ENCODE measurements at regions not wholly inside any gene's neighbourhood (a gene's known extent, or its start where the extent isn't known, plus 50 kb on each side); places are given as distances from the start of the nearest gene placed in this dataset.

DNA sequence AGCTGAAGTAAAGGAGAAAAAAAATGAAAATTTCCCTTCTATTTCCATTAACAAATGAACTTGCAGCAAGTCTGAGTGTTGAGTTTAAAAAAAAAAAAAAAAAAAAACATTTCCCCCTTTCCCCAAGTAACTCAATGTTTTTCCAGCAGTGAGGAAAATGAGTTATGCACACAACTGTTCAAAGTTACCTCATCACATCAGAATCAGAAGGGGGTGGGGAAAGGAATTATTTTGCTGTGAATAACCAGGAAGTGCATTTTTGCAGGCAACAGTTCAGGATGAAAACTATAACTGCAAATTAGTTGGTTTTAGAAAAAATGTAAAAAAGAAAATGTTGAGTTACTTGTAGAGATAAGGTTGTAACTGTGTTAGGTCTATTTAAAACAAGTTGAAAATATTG lies 568.9 kb upstream of the CITED2 start:
- H3K27me3 ChIP-seq (ENCODE audit: control insufficient read depth in 2 of 2, insufficient read depth in 2 of 2, low read length in 2 of 2) = no peaks in the 10 kb centered on the region
- no TSS peak for BruUV-seq (replicated peaks)
- TF ChIP-seq RREB1 (CRISPR knock-in tag; IDR thresholded peaks at IDR 0.05) = no peak
- TF ChIP-seq POLR2H (tag; IDR thresholded peaks at IDR 0.05; ENCODE audit: low read depth) = peak; percentile 42; the same call in 1 of the 2 replicates
- TF ChIP-seq L3MBTL2 (IDR thresholded peaks at IDR 0.05) = no peak
- peak; percentile 32; the same call in 1 of the 2 replicates for TF ChIP-seq SPI1 (IDR thresholded peaks at IDR 0.05; ENCODE audit: borderline replicate concordance, low read depth, low read length)
- TF ChIP-seq ZNF134 (CRISPR knock-in tag; conservative IDR thresholded peaks at IDR 0.05) = no peak
- no peak for TF ChIP-seq ZNF280B (CRISPR knock-in tag; IDR thresholded peaks at IDR 0.05)
- TF ChIP-seq CXXC5 (CRISPR knock-in tag; IDR thresholded peaks at IDR 0.05) = no peak
- ATAC-seq (no peak), DNase-seq (ENCODE audit: extremely low read depth in 1 of 4, low spot score in 3 of 4) (no peak), FAIRE-seq (no peak)
- no peaks in the 10 kb centered on the region for H4K20me1 ChIP-seq (replicated peaks; ENCODE audit: control insufficient read depth, insufficient read depth, low read length)
- in situ Hi-C loops (cut with MboI) (no loop called here), intact Hi-C loops (cut with micrococcal nuclease) (no loop called here)
- H2AFZ ChIP-seq (ENCODE audit: low read depth, low read length) = peak overlapping the region; percentile 41
- H3K36me3 ChIP-seq (ENCODE audit: control insufficient read depth, insufficient read depth, low read length) = no peaks in the 10 kb centered on the region
- no peak overlapping the region for H3K4me3 ChIP-seq
- no peak overlapping the region for H3K4me2 ChIP-seq (ENCODE audit: insufficient read depth, low read length)
- H3K27ac ChIP-seq (ENCODE audit: extremely low read depth, low read depth, low read length) = no peak overlapping the region
- ChIA-PET POLR2A (interaction anchor here (0.6 kb wide), 1 partner anchor 16 kb away, joined by 5 read pairs; no protein-coding TSS in a partner anchor), CTCF (ENCODE audit: low intra/inter-chr PET ratio) (no interaction called here)
- H3K4me1 ChIP-seq (replicated peaks in 1 of 2; ENCODE audit: control insufficient read depth in 2 of 2, insufficient read depth in 2 of 2, low read length in 2 of 2) = peaks cover 0 to 23% of the 10 kb centered on the region in 2 experiments; a peak in 2 of 5 replicates
- H3K9me1 ChIP-seq (ENCODE audit: control insufficient read depth, insufficient read depth, low read length) = no peaks in the 10 kb centered on the region
- no peaks in the 10 kb centered on the region for H3K9me3 ChIP-seq (replicated peaks; ENCODE audit: control insufficient read depth, insufficient read depth, low read depth, low read length)
- H3K79me2 ChIP-seq (ENCODE audit: control insufficient read depth, insufficient read depth, low read length) = no peaks in the 10 kb centered on the region
- H3K9ac ChIP-seq (ENCODE audit: insufficient read depth in 1 of 2, low read depth in 2 of 2, low read length in 2 of 2) = no peak overlapping the region

All from K562 (cell line).